GM21526 (cell line): ENCODE measurements at regions not wholly inside any gene's neighbourhood (a gene's known extent, or its start where the extent isn't known, plus 50 kb on each side); places are given as distances from the start of the nearest gene placed in this dataset.

ENCODE experiments used
- ATAC-seq: cut with Tn5 transposase; IDR thresholded peaks from one replicate; pipeline ENCODE4 v1.9.1; 2021; ENCODE audit warnings: moderate library complexity; ENCODE audit not compliant: unreplicated experiment, low FRiP score

DNA sequence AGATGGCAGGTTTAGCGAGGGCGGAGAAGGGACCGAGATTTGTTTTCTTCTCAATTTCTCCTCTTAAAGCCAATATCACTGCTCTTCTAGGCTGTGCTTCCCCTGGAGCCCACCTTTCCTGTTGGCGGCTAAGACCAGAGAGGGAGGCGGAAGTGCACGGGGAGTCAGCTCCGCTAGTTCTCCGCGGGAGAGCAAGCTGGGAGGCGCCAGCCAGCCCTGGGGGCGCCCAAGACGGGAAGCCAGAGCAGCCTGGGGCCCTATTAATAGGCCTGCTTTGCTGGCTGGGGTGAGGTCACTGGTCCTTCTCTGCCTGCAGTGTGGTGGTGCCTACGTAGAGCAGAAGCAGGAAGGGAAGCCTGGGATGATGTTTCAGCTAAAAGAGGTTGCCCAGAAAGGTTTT lies 61.6 kb downstream of the LSM5 start:
- no peak for ATAC-seq

DNA sequence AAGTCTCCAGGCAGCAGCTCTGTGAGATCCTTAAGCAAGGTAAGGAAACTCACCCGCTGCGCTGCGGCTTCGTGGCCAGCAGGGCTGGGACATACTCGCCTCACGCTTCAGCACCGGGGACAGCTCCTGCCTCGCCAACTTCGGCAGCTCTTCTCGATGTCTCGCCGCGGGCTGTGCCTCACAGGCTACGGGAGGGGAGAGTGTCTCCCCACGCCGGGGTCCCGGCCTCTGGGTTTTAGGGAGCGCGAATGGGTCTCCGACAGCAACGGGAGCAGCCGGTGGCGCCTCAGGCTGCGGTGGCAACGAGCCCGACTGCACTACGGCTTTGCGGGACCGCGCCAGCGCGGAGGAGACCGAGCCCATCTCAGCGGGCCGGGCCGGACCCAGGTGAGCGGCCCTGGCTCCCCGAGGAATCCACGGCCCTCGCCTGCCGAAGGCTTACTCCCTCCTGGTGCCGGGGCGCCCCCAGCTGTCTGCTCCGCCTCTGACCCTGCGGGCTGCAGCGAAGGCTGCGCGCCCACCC lies 62.4 kb downstream of the LSM5 start:
- no peak for ATAC-seq

DNA sequence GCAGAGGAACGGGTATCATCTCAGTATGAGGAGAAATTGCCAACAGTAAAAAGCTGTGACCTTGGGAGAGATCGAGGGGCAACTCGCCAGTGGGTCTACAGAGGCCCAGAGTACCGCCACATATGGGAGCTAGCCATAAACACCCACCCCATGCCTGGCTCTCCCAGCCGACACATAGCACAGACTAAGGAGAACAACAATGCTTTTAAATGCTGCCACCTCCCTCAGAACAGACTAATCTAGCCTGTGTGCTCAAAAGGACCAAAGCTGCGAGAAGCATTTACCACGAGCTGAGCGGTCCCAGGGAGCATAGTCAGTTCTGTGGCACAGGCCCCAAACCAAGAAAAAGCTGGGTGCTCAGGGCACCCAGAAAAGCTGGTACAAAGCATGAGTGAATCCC lies 73.3 kb downstream of the LSM5 start:
- no peak for ATAC-seq

DNA sequence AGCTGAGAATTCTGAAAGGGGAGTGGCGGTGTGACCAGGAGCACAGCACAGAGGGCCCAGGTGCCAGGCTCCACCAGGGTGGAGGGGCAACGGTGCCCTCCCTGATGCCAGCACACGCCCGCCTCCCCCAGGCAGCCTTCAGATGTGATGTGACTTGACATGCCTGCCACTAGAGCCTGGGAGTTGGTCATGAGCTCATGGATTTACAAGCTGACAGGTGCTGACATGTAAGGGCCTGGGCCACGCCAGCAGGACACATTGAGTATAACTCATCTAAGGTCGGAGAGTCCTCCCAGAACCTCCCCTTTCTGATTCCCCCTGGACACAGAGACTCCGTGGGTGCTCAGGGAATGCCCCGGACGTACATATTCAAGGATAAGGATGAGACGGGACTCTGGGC lies 74.2 kb downstream of the LSM5 start:
- ATAC-seq, result no peak

DNA sequence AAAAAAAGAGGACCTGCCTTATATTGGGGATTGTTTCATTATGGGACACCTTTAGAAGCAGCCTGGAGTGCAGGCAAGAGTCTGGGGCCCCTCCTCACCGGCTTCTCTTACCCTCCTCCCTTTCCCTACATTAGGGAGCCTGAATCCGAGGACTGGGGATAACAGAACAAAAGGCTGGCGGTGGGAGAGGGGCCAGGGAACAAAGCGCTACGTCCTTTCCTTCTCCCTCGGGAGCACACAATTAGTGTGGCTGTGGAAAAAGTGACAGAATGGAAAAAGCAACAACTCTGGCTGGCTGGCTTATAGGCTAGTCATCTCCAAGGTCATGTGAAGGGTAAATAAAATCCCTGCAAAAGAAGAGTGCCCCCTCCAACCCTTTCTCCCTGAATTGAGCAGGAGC lies 74.7 kb downstream of the LSM5 start:
- no peak for ATAC-seq

DNA sequence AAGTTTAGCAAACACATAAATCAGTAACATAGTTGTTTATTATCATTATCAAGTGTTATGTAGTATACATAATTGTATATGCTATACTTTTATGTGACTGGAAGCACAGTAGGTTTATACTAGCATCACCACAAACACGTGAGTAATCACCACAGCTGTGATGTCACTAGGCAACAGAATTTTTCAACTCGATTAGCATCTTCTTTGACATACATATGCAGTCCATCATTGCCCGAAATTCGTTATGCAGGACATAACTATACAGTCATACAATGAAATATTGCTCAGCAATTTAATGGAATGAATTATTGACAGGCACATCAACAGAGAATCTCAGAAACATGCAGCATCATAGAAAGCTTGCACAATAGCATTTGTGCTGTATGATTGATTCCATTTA lies 77.7 kb downstream of the LSM5 start:
- no peak for ATAC-seq

DNA sequence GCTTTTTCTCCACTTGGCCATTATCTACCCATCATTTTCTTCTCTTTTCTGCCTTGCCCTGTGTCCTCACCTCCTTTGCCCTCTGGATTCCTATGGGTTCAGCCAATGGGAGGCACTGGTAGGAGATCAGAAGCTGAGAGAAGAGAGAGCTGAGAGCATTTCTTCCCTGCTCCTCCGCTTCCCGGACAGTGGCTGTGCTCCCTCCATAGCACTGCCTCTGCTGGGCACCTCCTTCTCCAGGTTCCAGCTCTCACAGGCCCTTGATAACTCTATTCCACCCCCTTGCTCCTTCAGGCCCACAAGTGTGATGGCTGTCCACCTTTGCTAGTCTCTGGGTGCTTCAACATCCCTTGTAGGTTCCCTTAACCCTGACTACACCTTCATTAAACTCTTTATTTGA lies 79.6 kb downstream of the LSM5 start:
- ATAC-seq, result no peak

DNA sequence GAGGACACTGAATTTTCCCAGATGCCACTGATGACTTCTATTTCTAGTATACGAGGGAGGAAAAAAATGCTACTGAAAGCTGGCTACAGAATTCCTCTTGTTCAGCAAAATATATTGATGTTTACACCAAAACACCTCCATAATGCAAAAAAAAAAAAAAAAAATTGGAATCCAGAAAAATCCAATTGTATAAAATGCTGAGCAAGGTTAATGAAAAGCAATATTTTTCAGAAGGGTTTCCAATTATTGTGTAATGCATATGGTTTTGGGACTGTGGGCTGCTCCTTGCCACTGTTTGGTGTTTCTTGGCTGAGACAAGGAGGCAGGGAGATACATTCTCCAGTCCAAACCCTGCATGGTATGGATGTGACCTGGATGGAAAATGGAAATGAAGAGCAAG lies 83.8 kb downstream of the LSM5 start:
- ATAC-seq, result no peak

DNA sequence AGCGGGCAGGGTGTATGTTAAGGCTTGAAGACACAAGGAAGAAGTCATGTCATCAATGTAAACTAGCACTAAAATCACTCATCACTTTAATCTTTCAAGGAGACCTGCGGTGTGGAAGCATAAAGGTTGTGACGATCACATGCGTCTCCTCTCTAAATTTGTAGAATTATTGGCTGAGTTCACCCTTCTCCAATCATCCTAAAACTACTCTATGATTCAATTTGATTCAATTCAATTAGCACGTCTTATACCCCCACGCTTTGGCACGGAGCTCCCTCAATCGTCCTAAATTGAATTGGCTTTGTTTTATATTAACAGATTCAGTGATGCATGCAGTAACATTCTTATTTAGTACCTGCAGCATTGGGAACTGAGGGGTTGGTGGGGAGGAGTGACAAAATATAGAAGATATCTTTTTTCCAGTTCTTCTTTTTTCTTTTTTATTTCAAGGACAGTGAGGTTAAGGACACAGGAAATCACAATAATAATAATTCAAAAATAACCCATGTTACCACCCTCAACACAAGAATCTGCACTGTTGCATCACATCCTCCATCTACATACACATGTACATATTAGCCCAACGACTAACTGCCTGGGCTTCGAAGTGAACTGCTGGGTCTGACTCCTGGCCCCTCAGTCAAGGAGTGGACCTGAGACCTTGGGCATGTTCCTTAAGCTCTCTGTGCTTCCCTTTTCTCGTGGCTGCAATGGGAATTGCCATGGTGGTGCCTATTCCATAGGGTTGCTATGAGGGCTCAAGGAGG lies 86.5 kb downstream of the LSM5 start:
- no peak for ATAC-seq

DNA sequence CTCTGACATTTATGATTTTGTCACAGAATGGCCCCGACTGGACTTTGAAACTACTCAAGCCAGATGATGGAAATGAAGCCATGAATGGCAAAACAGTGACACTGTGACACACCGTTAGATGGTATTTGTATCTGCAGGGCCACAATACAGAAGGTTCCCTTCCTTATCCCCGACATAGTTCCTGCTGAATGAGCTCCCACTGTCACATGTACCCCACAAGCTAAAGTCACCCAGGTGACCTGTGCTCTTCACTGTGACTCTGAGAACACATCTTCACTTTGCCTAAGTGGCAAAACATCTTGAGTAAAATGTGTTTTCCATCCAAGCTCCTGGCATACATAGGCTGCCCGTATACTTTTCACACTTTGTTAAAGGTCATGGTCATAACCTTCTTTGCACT lies 89.5 kb downstream of the LSM5 start:
- no peak for ATAC-seq

DNA sequence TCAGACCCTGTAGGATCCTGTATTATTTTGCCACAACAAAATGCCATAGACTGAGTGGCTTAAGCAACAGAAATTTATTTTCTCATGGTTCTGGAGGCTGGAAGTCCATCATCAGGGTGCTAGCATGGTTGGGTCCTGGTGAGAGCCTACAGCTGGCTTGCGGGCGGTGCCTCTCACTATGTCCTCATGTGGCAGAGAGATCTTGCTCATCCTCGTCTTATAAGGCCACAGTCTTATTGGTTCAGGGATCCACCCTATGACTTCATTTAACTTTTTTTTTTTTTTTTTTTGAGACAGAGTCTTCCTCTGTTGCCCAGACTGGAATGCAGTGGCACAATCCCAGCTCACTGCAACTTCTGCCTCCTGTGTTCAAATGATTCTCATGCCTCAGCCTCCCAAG lies 90.9 kb downstream of the LSM5 start:
- ATAC-seq, result no peak

DNA sequence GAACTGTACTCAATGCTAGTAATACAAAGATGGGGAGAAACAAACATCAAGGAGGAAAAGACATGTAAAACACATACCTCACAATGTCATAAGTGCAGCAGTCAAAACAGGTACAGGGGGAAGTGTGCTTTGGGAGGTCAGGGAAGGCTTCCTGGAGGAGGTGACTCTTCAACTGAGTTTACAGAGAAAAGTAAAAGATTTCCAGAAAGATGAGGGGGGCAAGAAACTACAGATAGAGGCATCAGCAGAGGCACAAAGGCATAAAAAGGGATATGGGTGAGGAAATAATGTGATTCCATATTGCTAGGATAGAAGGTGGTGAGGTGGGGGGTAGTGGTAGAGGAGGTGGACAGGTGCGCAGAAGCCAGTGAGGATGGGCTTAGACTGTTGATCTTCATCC lies 95.0 kb downstream of the LSM5 start:
- no peak for ATAC-seq

DNA sequence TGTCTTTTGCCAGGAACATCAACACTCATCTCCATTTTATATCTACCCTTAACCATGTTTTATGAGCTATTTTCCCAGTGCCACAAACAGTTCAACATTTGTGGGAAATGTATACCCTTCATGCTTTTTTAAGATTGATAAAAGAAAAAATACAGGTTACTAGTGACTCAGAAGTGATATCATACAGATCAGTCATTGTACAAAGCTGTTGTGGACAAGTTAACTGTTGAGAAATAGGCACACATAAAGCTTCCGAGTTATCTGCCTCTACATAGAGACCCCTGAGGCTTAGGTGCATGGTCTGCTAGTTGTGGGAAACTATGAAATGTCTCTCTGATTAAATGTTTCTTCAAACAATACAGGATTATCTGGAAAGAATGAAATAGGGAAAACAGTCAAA lies 96.3 kb downstream of the LSM5 start:
- no peak for ATAC-seq

DNA sequence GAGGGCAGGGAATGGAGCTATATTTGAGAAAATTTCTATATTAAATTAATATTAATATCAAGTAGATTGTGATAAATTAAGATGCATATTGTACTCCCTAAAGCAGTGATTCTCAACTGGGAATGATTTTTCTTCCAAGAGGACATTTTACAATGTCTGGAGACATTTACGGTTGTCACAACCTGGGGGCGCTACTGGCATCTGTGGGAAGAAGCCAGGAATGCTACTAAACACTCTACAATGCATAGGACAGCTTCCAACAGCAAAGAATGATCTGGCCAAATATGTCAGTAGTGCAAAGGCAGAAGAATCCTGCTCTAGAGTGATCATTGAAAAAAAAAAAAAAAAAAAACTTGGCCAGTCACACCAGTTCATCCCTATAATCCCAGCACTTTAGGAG lies 100.0 kb downstream of the LSM5 start:
- no peak for ATAC-seq

DNA sequence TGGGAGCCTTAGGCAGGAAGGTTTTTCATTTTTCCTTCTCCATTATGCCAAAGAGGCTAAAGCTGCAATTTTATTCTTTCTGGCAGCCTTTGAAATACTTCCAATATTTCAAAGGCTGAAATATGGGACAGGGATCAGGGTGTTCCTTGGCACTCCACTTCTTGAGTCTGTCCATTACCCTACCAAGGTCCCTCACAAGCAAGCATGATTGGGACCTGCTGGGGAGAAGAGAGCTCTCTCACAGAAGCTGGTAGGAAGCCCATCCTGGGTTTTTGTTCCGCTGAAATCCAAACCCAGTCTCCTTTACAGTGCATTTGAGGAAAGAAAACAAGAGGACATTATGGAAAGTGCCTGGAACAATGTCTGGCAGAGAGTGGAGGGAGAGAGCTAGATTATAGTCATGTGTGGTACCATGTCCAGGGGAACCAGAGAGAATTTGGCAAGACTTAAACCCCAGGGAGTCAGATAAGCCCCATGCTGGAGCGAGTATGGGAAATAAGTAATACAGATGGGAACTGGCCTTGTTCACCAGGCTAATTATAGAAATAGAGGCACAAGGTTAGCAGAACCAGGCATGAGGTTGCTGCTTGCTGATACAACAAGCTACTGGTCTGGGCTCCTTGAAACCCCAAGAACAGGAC lies 104.7 kb downstream of the LSM5 start:
- ATAC-seq, result no peak

DNA sequence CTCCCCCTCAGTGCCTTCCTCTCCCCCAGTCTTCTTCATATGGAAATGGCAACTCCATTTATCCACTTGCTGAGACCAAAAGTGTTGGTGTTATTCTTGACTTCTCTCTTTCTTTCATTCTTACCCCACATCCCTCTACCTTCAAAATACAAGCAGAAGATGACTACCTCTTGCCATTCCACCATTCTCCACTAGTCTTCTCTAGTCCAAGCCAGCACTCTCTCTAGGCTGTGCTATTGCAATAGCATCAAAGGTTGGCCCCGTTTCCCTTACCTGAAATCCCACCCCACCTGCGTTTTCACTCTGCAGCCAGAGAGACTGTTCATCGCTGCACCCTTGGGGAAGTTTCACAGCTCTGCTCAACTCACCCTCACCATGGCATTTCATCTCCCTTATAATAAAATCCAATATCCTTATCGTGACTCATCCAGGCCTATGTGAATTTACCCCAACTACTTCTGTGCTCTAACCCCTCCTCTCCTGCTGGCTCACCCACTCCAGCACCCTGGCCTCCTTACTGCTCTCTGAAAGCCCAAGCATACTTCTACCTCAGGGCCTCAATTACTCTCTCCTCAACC lies 109.1 kb downstream of the LSM5 start:
- no peak for ATAC-seq

DNA sequence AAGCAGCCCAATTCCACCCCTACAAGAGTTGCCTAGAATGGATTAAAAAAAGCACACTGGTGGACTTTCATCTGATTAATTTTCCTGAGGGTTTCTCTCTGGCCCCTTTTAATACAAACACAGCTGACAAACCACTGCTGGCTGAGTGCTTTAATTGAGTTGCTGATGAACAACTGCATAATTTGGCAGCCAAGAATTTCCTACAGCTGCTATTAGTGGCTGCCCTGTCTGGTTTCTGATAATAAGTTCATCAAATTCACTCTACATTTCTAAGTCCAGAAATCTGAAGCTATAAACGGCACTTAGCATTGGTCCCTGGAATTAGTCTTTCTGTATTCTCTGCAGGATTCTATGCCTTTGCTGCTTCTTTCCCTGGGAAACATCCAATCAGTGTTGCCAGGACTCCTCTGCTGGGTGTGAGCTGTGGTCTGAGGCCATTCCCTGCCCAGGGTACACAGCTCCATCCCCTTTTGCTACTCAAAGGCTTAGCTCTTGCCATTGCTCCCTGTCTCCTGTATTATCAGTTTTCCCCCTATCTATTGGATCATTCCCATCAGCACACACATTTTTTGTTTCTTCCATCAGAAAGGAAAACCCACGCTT lies 110.6 kb downstream of the LSM5 start:
- no peak for ATAC-seq

DNA sequence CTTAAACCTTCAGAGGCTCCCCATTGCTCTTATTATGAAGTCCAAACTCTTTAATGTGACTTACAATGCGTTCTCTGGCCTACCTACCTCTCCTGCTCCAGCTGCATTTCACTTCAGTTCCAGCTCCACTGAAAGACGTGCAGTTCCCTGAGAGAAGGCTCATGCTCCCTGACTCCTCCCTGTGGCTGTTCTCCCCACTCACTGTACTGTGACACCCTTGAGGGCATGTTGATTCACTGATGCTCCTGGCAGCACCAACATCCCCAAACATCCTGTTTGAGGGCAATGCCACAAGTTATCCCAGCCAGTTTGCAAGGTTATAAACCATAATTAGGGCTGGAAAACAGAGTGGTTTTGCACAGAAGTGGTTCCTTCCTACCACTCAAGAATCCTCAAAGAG lies 111.2 kb downstream of the LSM5 start:
- ATAC-seq, result no peak

DNA sequence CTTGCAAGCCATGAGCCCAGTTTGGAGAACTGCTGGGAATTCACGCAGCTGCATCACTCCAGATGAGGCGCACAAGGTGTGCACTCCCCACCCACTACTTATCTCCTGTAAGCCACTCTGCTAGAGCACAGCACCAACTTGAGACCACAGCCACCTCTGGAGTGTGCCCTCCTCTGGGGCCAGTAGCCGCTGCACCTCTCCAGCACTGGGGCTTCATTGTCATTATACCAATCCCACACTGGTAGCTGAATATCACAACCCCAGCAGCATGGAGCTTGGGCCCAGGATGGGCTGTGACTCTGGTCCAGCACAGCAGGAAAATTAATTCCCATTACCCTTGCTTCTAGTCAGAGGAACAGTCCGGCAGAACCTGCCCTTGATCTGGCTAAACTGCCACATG lies 125.6 kb downstream of the LSM5 start:
- ATAC-seq, result no peak

DNA sequence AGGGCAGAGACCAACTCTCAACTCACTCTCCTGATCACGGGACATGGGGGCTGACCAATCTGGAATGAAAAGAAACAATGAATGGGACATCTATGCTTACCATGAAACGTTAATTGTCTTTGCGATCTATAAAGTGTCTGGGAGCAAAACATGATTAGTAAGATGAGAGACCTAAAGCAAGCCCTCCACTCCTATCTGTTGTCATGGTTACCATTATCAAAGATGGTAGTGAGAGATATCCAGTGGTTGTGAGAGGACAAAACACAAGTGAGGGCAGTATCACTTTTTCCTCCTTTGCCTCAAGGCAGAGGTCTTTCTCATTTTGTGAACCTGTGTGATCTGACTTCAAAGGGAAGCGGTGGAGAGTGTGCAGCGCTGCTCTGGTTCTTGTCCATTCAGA lies 130.1 kb downstream of the LSM5 start:
- no peak for ATAC-seq

DNA sequence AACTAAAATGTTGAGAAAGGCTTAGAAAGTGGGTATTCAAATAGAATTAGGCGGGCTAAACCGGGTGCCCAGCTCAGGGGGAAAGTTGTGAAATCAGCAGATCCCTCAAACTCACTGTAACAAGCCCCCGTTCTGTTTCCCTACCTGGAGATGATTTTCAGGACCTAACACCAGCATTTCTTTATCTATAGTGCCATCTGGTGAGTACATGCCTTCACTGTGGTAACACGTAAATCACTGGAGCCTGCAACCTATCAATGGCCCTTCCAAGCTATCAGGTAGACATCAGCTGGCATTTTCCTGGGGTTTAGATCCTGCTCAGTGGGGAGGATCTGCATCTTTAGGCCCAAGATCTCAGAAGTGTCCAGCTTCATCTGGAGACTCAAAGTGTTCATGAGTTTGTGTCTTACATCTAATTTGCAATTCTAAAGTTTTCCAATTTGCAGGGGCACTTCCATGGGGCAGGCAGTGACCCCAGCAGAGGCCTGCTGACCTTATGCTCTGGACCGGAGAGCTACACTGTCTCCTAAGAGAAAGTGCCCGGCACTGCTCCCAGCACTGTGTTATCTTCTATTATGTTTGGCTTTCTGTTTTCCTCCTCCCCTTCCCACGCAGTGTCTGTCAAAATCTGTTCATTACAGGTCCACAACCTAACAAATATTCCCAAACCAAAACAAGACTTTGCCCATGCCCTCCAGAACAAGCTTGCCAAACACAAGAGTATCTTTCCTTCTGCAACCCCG lies 132.5 kb downstream of the LSM5 start:
- ATAC-seq, result no peak
